GM19043 (cell line): ENCODE measurements at regions not wholly inside any gene's neighbourhood (a gene's known extent, or its start where the extent isn't known, plus 50 kb on each side); places are given as distances from the start of the nearest gene placed in this dataset.
"Not testable (repeated sequence)": the region's sequence is repeated elsewhere in the genome, so short reads cannot be mapped to it uniquely, and the experiment has no call there.

Experiments
- ATAC-seq: cut with Tn5 transposase; IDR thresholded peaks from one replicate; pipeline ENCODE4 v1.9.1; 2021; ENCODE audit warnings: low read depth; ENCODE audit not compliant: unreplicated experiment

GRCh38 chr14:59026640-59027039 is 161.8 kb upstream of the DAAM1 start:
- ATAC-seq: not testable (repeated sequence)

- peak; percentile 87 for ATAC-seq
These were observed 159.8 kb upstream of the DAAM1 start for GRCh38 chr14:59028476-59029202.

- no peak for ATAC-seq
These were observed 155.6 kb upstream of the DAAM1 start for GRCh38 chr14:59032826-59033225.

GRCh38 chr14:59036134-59036533 is 152.3 kb upstream of the DAAM1 start:
- no peak for ATAC-seq

GRCh38 chr14:59037086-59037485 is 151.4 kb upstream of the DAAM1 start:
- no peak for ATAC-seq

- ATAC-seq: no peak
These were observed 150.8 kb upstream of the DAAM1 start for GRCh38 chr14:59037620-59038019.

GRCh38 chr14:59038746-59039145 is 149.7 kb upstream of the DAAM1 start:
- ATAC-seq: no peak

GRCh38 chr14:59041308-59041707 is 147.2 kb upstream of the DAAM1 start:
- ATAC-seq: no peak

- ATAC-seq: no peak
These were observed 143.8 kb upstream of the DAAM1 start for GRCh38 chr14:59044707-59045106.

- no peak for ATAC-seq
These were observed 141.7 kb upstream of the DAAM1 start for GRCh38 chr14:59046746-59047145.

- no peak for ATAC-seq
These were observed 133.5 kb upstream of the DAAM1 start for GRCh38 chr14:59055006-59055405.

- ATAC-seq: peak; percentile 66
These were observed 132.9 kb upstream of the DAAM1 start for GRCh38 chr14:59055439-59056045.

GRCh38 chr14:59057551-59057950 is 130.9 kb upstream of the DAAM1 start:
- no peak for ATAC-seq

GRCh38 chr14:59058776-59059175 is 129.7 kb upstream of the DAAM1 start:
- not testable (repeated sequence) for ATAC-seq

GRCh38 chr14:59060841-59061240 is 127.6 kb upstream of the DAAM1 start:
- no peak for ATAC-seq

GRCh38 chr14:59061292-59061691 is 127.2 kb upstream of the DAAM1 start:
- no peak for ATAC-seq

GRCh38 chr14:59063259-59063658 is 125.2 kb upstream of the DAAM1 start:
- no peak for ATAC-seq

- no peak for ATAC-seq
These were observed 121.2 kb upstream of the DAAM1 start for GRCh38 chr14:59067127-59067894.

- ATAC-seq: no peak
These were observed 119.2 kb upstream of the DAAM1 start for GRCh38 chr14:59069163-59069854.

GRCh38 chr14:59075506-59075905 is 113.0 kb upstream of the DAAM1 start:
- ATAC-seq: no peak

- no peak for ATAC-seq
These were observed 106.7 kb upstream of the DAAM1 start for GRCh38 chr14:59081720-59082119.
